Adipocyte (in vitro differentiated cells): ENCODE measurements at regions not wholly inside any gene's neighbourhood (a gene's known extent, or its start where the extent isn't known, plus 50 kb on each side); places are given as distances from the start of the nearest gene placed in this dataset.
"Not testable (repeated sequence)": the region's sequence is repeated elsewhere in the genome, so short reads cannot be mapped to it uniquely, and the experiment has no call there.

ENCODE experiments used
- DNase-seq: peaks from one replicate; pipeline ENCODE4 v3.0.0-alpha.2; 2015; ENCODE audit warnings: low read depth
- H3K27me3 ChIP-seq: replicated peaks from 2 replicates; pipeline ENCODE4 v1.7.0; 2013; ENCODE audit warnings: mild to moderate bottlenecking, low read length, moderate library complexity; ENCODE audit not compliant: control insufficient read depth, insufficient read depth
- H3K36me3 ChIP-seq: 2 replicates; pipeline ENCODE4 v1.7.0; 2013; ENCODE audit warnings: low read length, mild to moderate bottlenecking, moderate library complexity; ENCODE audit not compliant: control insufficient read depth, insufficient read depth, severe bottlenecking
- H3K4me1 ChIP-seq: 2 replicates; pipeline ENCODE4 v1.7.0; 2013; ENCODE audit warnings: mild to moderate bottlenecking, low read length, moderate library complexity; ENCODE audit not compliant: control insufficient read depth, insufficient read depth
- H3K4me3 ChIP-seq: 2 replicates; pipeline ENCODE4 v1.7.0; 2013; ENCODE audit warnings: mild to moderate bottlenecking, low read length, moderate library complexity
- H3K9ac ChIP-seq: 2 replicates; pipeline ENCODE4 v1.7.0; 2013; ENCODE audit warnings: mild to moderate bottlenecking, low read length, moderate library complexity
- H3K9me3 ChIP-seq: 2 replicates; pipeline ENCODE4 v1.7.0; 2013; ENCODE audit warnings: mild to moderate bottlenecking, low read length, moderate library complexity; ENCODE audit not compliant: control insufficient read depth

DNA sequence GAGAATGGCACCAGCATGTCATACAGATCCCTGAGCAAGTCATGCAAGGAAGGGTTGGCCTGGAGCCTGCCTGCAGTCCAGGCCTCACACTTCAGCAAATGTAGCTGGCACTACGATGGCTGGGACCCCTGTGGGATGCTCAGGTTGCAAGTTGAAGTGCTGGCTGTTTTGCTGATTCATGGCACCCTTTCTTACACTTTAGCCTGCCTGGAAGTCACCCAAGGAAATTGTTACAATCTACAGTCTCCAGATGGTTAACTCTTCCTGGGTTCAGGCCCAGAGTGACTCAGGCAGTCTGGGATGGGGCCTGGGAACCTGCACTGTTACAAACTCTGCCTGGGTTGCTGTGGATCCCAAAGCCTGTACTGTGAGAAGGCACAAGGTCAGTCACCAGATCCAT lies 91.0 kb upstream of the SLC6A11 start:
- no peaks in the 10 kb centered on the region for H3K9me3 ChIP-seq
- H3K9ac ChIP-seq = no peak overlapping the region
- peaks cover 15% of the 10 kb centered on the region for H3K4me1 ChIP-seq
- no peak overlapping the region for H3K4me3 ChIP-seq
- H3K36me3 ChIP-seq = no peaks in the 10 kb centered on the region
- no peak for DNase-seq
- H3K27me3 ChIP-seq = peaks cover 50% of the 10 kb centered on the region

DNA sequence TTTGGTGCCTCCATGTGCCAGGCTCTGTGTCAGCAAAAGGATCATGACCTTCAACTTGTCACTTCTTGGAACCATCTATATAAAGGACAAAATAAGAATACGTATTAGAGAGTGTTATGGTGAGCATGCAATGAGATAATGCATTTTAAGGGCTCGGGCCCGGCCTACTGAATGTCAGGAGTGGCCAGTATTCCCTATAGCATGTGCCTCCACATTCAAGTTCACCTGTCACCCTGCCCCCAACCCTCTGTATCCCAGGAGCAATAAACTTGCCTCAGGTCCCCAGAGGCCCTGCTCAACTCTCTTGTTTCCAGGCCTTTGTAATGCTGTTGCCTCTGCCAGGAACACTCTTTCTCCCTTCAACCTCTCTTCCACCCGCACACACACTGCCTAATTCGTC lies 90.2 kb upstream of the SLC6A11 start:
- Histone ChIP-seq H3K4me3 (no peak overlapping the region), H3K4me1 (peaks cover 15% of the 10 kb centered on the region), H3K36me3 (no peaks in the 10 kb centered on the region), H3K27me3 (peaks cover 43% of the 10 kb centered on the region), H3K9me3 (no peaks in the 10 kb centered on the region), H3K9ac (no peak overlapping the region)
- DNase-seq = no peak

DNA sequence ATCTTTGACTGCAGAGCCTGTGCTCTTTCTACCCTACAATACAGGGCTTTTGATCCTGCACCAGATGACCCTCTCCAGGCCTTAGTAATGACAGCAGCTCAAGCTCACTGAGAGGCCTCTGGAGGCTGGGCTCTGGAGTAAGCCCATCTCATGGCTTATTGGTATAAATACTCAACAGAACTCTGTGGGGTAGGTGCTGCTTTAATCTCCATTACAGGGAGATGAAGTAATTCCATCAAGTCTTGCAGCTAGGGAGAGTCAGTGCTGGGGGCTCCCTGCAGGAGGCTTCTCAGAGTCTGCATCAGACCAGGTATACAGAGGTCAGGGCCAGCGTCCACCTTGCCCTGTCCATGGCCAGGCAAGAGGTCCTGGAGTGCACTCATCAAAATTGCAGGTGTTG lies 89.2 kb upstream of the SLC6A11 start:
- Histone ChIP-seq H3K4me1 (peaks cover 15% of the 10 kb centered on the region), H3K9ac (no peak overlapping the region), H3K9me3 (peaks cover under 1% of the 10 kb centered on the region), H3K27me3 (peaks cover 34% of the 10 kb centered on the region), H3K4me3 (no peak overlapping the region), H3K36me3 (no peaks in the 10 kb centered on the region)
- DNase-seq = no peak

DNA sequence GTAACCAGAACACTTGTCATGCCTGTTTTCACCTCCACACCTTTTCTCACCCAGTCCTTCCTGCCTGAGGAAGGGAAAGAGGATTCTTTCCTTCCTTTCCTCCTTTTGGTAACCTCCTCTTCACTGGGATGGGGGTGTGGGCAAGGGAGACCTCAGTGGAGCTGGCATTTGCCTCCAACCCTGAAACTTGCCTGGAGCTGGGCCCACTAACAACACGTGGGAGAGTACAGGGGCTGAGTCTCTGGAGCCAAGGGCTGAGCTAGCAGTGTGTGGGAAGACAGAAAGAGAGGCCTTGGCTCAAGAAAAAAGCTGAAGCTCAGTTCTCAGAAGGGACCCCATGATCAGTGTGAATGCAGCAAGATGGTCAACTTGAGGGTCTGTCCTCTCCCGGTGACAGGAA lies 86.6 kb upstream of the SLC6A11 start:
- H3K27me3 ChIP-seq = peaks cover 17% of the 10 kb centered on the region
- DNase-seq = no peak
- H3K4me1 ChIP-seq = peaks cover 15% of the 10 kb centered on the region
- H3K4me3 ChIP-seq = no peak overlapping the region
- peaks cover 27% of the 10 kb centered on the region for H3K9me3 ChIP-seq
- no peaks in the 10 kb centered on the region for H3K36me3 ChIP-seq
- no peak overlapping the region for H3K9ac ChIP-seq

DNA sequence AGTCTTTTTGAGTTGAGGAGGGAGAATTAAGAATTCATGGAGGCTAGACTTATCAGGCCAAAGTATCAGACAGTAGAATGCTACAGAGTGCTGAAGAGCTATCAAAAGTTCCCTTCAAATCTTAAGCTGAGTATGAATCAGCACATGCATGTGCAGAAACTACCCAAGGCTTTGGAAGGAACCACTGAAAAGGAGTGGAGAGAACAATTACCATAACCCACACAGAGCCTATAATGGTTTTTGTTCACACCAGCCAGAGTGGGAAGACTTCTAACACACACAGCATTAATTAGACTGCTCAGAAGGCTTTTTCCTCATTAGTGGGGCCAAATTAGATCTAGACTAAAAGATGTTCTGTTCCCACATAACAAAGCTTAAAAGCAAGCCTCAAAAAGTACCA lies 83.7 kb upstream of the SLC6A11 start:
- Histone ChIP-seq H3K4me1 (no peaks in the 10 kb centered on the region), H3K9ac (no peak overlapping the region), H3K4me3 (no peak overlapping the region), H3K27me3 (peaks cover 15% of the 10 kb centered on the region), H3K9me3 (peaks cover 27% of the 10 kb centered on the region), H3K36me3 (no peaks in the 10 kb centered on the region)
- DNase-seq = no peak

DNA sequence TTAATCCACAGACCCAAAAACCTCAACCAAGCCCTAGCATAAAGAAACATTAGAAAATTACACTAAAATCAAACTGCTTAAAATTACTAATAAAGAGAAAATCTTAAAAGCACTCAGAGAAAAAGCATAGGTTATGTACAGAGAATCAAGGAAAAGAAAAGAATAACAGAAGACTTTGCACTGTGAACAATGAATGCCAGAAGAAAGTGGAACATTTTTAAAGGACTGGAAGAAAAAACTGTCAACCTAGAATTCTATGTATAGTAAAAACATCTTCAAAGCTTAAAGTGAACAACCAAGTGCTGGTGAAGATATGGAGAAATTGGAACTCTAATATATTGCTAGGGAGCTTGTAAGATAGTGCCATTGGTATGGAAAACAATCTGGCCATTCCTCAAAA lies 82.7 kb upstream of the SLC6A11 start:
- Histone ChIP-seq H3K4me1 (no peaks in the 10 kb centered on the region), H3K27me3 (peaks cover 19% of the 10 kb centered on the region), H3K9me3 (peaks cover 27% of the 10 kb centered on the region), H3K9ac (no peak overlapping the region), H3K36me3 (no peaks in the 10 kb centered on the region), H3K4me3 (no peak overlapping the region)
- no peak for DNase-seq

DNA sequence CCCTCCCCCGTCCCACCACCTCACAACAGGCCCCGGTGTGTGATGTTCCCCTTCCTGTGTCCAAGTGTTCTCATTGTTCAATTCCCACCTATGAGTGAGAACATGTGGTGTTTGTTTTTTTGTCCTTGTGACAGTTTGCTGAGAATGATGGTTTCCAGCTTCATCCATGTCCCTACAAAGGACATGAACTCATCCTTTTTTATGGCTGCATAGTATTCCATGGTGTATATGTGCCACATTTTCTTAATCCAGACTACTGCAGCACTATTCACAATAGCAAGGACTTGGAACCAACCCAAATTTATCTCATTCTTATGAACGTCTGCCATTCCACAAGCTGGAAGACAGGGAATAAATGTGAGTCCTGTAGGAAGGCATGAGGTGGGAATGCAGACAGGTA lies 79.6 kb upstream of the SLC6A11 start:
- not testable (repeated sequence) for H3K9ac ChIP-seq

DNA sequence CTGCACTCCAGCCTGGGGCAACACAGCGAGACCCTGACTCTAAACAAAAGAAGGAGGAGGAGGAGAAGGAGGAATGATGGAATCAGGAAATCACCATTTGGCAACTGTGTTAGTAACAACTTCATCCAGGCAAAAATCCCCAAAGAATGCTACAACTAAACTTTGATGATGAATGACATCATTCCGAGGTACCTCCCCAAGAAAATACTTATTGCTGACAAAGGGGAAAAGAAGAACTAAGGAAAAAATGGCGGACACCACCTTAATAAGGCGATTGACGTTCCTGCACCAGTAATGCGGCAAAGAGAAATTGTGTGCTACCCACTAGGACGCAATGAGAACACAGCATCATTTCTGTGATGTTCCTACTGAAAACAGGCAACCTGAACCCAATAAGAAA lies 78.2 kb upstream of the SLC6A11 start:
- peaks cover 17% of the 10 kb centered on the region for H3K9me3 ChIP-seq

More for the DNA sequence above, 79.6 kb upstream of the SLC6A11 start:
- not testable (repeated sequence) for H3K36me3 ChIP-seq, DNase-seq, H3K4me3 ChIP-seq, H3K4me1 ChIP-seq
- peaks cover 43% of the 10 kb centered on the region for H3K27me3 ChIP-seq
- peaks cover 27% of the 10 kb centered on the region for H3K9me3 ChIP-seq

DNA sequence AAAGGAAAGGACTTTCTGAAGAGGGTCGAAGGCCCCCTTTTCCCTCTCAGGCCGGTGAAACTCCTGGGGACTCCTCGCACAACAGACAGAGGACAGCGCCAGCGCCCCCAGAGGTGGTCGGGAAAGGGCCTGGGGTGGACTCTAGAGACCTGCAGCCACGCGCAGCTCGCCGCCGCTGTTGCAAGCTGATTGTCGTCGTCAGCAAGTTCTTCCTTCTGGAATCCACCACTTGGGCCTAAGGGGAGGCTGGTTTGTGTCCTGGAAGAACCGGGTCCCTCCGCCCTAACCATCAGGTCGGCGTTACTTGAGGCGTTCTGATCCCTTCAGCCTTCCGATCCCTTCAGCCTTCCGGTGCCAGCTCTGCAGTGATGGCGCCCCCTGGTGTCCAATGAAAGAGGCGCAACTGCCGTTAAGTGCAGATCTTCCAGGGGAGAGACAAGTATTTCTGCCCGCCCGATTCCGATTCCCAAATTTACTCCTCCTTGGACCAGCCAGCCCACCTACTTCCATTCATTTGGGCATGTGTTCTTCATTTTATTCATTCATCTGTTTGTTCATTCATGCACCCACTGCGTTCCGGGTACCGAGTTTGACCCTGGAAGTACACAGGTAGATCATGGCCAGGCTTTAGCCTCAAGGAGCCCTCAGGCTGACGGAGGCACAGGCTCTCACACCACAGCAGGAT lies 77.2 kb upstream of the SLC6A11 start:
- Histone ChIP-seq H3K36me3 (no peaks in the 10 kb centered on the region), H3K4me3 (peak overlapping the region; percentile 68), H3K4me1 (peaks cover 3% of the 10 kb centered on the region), H3K9me3 (peaks cover 6% of the 10 kb centered on the region), H3K27me3 (peaks cover 46% of the 10 kb centered on the region), H3K9ac (no peak overlapping the region)
- DNase-seq = peak; percentile 89

More for the DNA sequence above, 78.2 kb upstream of the SLC6A11 start:
- Histone ChIP-seq H3K4me1 (peaks cover 3% of the 10 kb centered on the region), H3K27me3 (peaks cover 46% of the 10 kb centered on the region), H3K36me3 (no peaks in the 10 kb centered on the region), H3K9ac (no peak overlapping the region), H3K4me3 (no peak overlapping the region)
- DNase-seq = no peak

DNA sequence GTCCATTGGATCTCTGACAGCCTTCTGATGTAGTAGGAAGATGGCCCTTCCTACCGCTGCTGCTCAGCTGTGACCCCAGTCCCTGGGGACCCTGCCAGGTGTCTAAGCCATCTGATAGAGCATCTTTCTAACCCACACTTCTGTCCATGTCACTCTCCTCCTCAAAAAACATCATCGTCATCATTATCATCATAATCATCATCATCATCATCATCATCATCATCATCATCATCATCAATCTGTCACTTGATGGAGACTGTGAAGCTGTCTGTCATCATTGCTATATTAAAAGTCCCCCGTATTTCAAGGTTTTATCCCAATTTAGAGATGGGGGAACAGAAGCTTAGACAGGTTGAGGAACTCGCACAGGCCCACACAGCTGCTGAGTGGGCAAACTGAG lies 75.1 kb upstream of the SLC6A11 start:
- no peak for DNase-seq
- Histone ChIP-seq H3K4me3 (no peak overlapping the region), H3K27me3 (peaks cover 52% of the 10 kb centered on the region), H3K9me3 (no peaks in the 10 kb centered on the region), H3K4me1 (peaks cover 3% of the 10 kb centered on the region), H3K36me3 (no peaks in the 10 kb centered on the region), H3K9ac (no peak overlapping the region)

DNA sequence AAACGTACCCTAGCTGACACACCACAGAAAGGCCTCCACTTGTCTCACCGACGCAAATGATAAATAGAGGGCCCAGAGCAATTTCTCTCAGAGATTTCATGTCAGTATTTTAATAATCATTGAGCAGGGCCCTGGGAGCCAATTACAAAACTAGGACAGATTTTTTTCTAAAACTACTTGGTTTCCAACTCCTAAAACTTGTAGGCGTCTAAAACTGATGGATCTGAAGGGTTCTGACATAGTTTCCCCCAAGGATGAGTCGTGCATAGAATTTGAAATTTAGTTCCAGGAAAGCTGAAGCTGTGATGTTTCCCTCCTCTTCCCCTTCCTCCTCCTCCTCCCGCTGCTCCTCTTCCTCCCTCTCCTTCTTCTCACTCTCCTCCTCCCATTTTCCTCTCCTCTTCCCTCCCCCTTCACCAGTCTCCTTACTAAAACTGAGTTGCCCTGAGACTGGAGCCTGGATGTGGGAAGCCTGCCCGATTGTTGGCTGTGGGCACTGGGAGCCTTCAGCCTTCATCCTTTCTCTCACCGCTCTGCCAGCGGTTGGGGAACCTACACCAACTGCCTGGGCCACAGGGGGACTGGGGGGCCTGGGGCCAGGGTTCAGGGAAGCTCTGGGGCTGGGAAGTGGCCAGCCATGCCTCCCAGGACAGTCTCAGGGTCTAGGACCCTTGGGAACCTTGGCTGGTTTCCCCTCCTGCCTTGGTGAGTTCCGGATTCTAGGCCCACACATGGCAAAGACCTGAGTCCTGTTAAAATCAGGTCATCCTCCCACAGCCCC lies 73.9 kb upstream of the SLC6A11 start:
- DNase-seq = no peak
- Histone ChIP-seq H3K4me1 (peaks cover 3% of the 10 kb centered on the region), H3K9me3 (no peaks in the 10 kb centered on the region), H3K9ac (no peak overlapping the region), H3K27me3 (peaks cover 58% of the 10 kb centered on the region), H3K36me3 (no peaks in the 10 kb centered on the region), H3K4me3 (no peak overlapping the region)
